PC-3 (cell line): ENCODE measurements at regions not wholly inside any gene's neighbourhood (a gene's known extent, or its start where the extent isn't known, plus 50 kb on each side); places are given as distances from the start of the nearest gene placed in this dataset.

Experiments
- ATAC-seq: fragments of 200-7000 bp; cut with Tn5 transposase; 2 replicates; pipeline ENCODE4 v1.9.1; 2020; ENCODE audit warnings: mild to moderate bottlenecking, moderate library complexity
- BruUV-seq: library from RNA; stranded (reverse); fragments of 400-500 nt; replicated peaks from 2 replicates; lab custom pipeline; 2021; lab: Mats Ljungman, UMichigan
- CTCF ChIA-PET: fragments of 300-600 bp; sonication (Branson Sonifier 250); formaldehyde crosslinking; loops from one replicate; lab custom pipeline; 2022; ENCODE audit warnings: antibody characterized with exemption; lab: Charles Lee
- POLR2A ChIA-PET: fragments of 300-600 bp; sonication (Branson Sonifier 250); formaldehyde crosslinking; loops from one replicate; lab custom pipeline; 2022; ENCODE audit warnings: antibody characterized with exemption; ENCODE audit not compliant: unreplicated experiment; lab: Charles Lee
- DNase-seq: peaks from one replicate; pipeline ENCODE4 v3.0.0-alpha.2; 2015
- H2AFZ ChIP-seq: fragments of 300-600 bp; sonication (generic); 2 replicates; pipeline ENCODE4 v1.6.0; 2016; ENCODE audit warnings: antibody characterized with exemption, low read length
- H3F3A ChIP-seq: fragments of 300-600 bp; sonication (generic); one replicate; pipeline ENCODE4 v1.6.0; 2017; ENCODE audit warnings: antibody characterized with exemption, low read length, control low read depth, mild to moderate bottlenecking; ENCODE audit not compliant: unreplicated experiment
- H3K27ac ChIP-seq: fragments of 300-600 bp; sonication (generic); 2 replicates; pipeline ENCODE4 v1.5.1; 2016; ENCODE audit warnings: mild to moderate bottlenecking, low read length
- H3K27me3 ChIP-seq: fragments of 300-600 bp; sonication (generic); 2 replicates; pipeline ENCODE4 v1.6.1; 2016; ENCODE audit warnings: low read length, mixed read lengths
- H3K36me3 ChIP-seq: fragments of 300-600 bp; sonication (generic); 2 replicates; pipeline ENCODE4 v1.6.1; 2016; ENCODE audit warnings: low read depth, mixed run types, low read length, mixed read lengths
- H3K4me1 ChIP-seq: fragments of 300-600 bp; sonication (generic); 2 replicates; pipeline ENCODE4 v1.5.1; 2016; ENCODE audit warnings: low read length; ENCODE audit not compliant: insufficient read depth
- H3K4me2 ChIP-seq: fragments of 300-600 bp; sonication (generic); 2 replicates; pipeline ENCODE4 v1.6.0; 2016; ENCODE audit warnings: low read length
- H3K4me3 ChIP-seq: fragments of 300-600 bp; sonication (generic); 2 replicates; pipeline ENCODE4 v1.5.1; 2016; ENCODE audit warnings: mild to moderate bottlenecking, low read length, mixed read lengths
- H3K79me2 ChIP-seq: fragments of 300-600 bp; sonication (generic); 2 replicates; pipeline ENCODE4 v1.6.1; 2017; ENCODE audit warnings: low read length, mixed read lengths
- H3K9ac ChIP-seq: fragments of 300-600 bp; sonication (generic); 2 replicates; pipeline ENCODE4 v1.6.0; 2016; ENCODE audit warnings: mild to moderate bottlenecking, low read length
- H3K9me2 ChIP-seq: fragments of 300-600 bp; sonication (generic); replicated peaks from 2 replicates; pipeline ENCODE4 v1.6.1; 2016; ENCODE audit warnings: mixed run types, low read length, mixed read lengths
- H3K9me3 ChIP-seq: fragments of 300-600 bp; sonication (generic); 2 replicates; pipeline ENCODE4 v1.6.1; 2016; ENCODE audit warnings: low read length, mixed read lengths
- H4K20me1 ChIP-seq: fragments of 300-600 bp; sonication (generic); 2 replicates; pipeline ENCODE4 v1.6.1; 2016; ENCODE audit warnings: low read length, mixed read lengths
- EZH2 ChIP-seq: fragments of 300-600 bp; sonication (generic); IDR thresholded peaks from one replicate; pipeline ENCODE4 v1.6.1; 2017; ENCODE audit warnings: antibody characterized with exemption, mild to moderate bottlenecking, low read length; ENCODE audit not compliant: unreplicated experiment
- EZH2phosphoT487 ChIP-seq: fragments of 300-600 bp; sonication (generic); IDR thresholded peaks from 2 replicates; pipeline ENCODE4 v1.6.1; 2018; ENCODE audit warnings: mild to moderate bottlenecking, antibody characterized with exemption, low read length, borderline replicate concordance
- intact Hi-C: fragments of 100-400 bp; cut with micrococcal nuclease; formaldehyde crosslinking; loops from 2 replicates; pipeline ENCODE4 v1.9.0; 2023
- TF ChIP-seq, protein P1 (sequence below): fragments of 300-600 bp; sonication (generic); conservative IDR thresholded peaks from 2 replicates; pipeline ENCODE4 v1.5.1; 2017; ENCODE audit warnings: antibody characterized with exemption, low read depth, mild to moderate bottlenecking, low read length

DNA sequence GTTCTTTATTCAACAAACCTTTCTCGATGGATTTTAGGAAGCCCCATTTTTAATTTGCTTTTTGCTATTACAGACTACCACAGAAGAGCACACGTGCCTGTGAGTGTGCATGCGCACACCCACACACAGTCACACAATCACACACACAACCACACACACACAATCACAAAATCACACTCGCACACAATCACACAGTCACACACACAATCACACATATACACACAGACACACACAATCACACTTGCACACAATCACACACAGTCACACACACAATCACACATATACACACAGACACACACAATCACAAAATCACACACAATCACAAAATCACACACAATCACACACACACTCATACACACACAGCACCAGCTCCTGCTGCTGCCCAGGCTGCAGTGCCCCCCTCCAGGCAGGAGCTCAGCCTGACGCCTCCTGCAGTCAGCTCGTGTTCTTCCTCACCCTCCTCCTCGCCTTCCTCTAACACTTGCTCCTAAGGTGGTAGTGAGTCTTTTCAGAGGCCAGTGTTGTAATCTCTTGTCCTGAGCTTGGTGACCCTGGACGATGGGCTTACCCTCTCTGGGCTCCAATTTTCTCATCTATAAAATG lies 125.0 kb upstream of the SOX1 start:
- TF ChIP-seq, protein P1, sequence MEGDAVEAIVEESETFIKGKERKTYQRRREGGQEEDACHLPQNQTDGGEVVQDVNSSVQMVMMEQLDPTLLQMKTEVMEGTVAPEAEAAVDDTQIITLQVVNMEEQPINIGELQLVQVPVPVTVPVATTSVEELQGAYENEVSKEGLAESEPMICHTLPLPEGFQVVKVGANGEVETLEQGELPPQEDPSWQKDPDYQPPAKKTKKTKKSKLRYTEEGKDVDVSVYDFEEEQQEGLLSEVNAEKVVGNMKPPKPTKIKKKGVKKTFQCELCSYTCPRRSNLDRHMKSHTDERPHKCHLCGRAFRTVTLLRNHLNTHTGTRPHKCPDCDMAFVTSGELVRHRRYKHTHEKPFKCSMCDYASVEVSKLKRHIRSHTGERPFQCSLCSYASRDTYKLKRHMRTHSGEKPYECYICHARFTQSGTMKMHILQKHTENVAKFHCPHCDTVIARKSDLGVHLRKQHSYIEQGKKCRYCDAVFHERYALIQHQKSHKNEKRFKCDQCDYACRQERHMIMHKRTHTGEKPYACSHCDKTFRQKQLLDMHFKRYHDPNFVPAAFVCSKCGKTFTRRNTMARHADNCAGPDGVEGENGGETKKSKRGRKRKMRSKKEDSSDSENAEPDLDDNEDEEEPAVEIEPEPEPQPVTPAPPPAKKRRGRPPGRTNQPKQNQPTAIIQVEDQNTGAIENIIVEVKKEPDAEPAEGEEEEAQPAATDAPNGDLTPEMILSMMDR: no peak
- TF ChIP-seq EZH2 (no peak), EZH2phosphoT487 (no peak)
- ATAC-seq (no peak), DNase-seq (no peak)
- intact Hi-C loops: no loop called here
- H3K4me3 ChIP-seq: no peak overlapping the region
- ChIA-PET POLR2A (no interaction called here), CTCF (no interaction called here)
- no peaks in the 10 kb centered on the region for H3K79me2 ChIP-seq
- H3K27me3 ChIP-seq: peaks cover 30% of the 10 kb centered on the region
- BruUV-seq: no TSS peak
- H3K9ac ChIP-seq: no peak overlapping the region
- H2AFZ ChIP-seq: no peak overlapping the region
- no peaks in the 10 kb centered on the region for H3K9me3 ChIP-seq
- H3K4me2 ChIP-seq: no peak overlapping the region
- no peaks in the 10 kb centered on the region for H3F3A ChIP-seq
- no peaks in the 10 kb centered on the region for H3K4me1 ChIP-seq
- H4K20me1 ChIP-seq: no peaks in the 10 kb centered on the region
- no peak overlapping the region for H3K27ac ChIP-seq
- no peaks in the 10 kb centered on the region for H3K36me3 ChIP-seq
- H3K9me2 ChIP-seq: no peaks in the 10 kb centered on the region

DNA sequence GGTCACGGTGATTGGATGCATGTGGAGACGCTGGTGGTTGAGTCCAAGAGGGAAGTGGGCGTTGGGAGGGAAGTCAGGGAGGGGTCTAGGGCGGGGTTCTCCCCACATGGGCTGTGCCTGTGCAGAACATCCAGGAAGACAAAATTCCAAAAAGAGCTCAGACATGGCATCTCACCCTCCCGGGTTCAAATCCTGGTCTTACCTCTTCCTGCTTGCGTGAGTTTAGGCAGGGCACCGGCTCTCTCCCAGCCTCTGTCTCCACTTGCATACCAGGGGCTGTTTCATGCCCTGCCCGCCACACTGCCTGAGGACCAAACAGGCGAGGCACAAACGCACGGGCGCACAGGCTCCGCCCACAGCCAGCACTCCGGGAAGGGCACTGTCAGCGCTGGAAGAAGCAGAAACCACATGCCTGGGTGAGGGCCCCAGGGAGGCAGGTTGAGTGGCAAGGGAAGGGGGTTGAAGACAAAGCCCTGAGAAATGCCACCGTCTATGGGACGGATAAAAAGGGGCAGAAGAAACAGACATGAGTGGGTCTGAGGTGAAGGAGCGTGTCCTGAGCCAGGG lies 123.6 kb upstream of the SOX1 start:
- no peaks in the 10 kb centered on the region for H3F3A ChIP-seq
- no peak overlapping the region for H3K4me3 ChIP-seq
- H3K79me2 ChIP-seq: no peaks in the 10 kb centered on the region
- no peaks in the 10 kb centered on the region for H3K9me3 ChIP-seq
- ATAC-seq (no peak), DNase-seq (no peak)
- CTCF ChIA-PET: no interaction called here
- no peaks in the 10 kb centered on the region for H4K20me1 ChIP-seq
- no peak overlapping the region for H3K4me2 ChIP-seq
- H3K4me1 ChIP-seq: no peaks in the 10 kb centered on the region
- no peak overlapping the region for H2AFZ ChIP-seq
- no peaks in the 10 kb centered on the region for H3K9me2 ChIP-seq
- TF ChIP-seq, protein P1: no peak
- TF ChIP-seq EZH2 (no peak), EZH2phosphoT487 (no peak)
- POLR2A ChIA-PET: no interaction called here
- no peaks in the 10 kb centered on the region for H3K36me3 ChIP-seq
- intact Hi-C loops: no loop called here
- H3K27me3 ChIP-seq: peaks cover 32% of the 10 kb centered on the region
- H3K27ac ChIP-seq: no peak overlapping the region
- BruUV-seq: no TSS peak
- no peak overlapping the region for H3K9ac ChIP-seq

DNA sequence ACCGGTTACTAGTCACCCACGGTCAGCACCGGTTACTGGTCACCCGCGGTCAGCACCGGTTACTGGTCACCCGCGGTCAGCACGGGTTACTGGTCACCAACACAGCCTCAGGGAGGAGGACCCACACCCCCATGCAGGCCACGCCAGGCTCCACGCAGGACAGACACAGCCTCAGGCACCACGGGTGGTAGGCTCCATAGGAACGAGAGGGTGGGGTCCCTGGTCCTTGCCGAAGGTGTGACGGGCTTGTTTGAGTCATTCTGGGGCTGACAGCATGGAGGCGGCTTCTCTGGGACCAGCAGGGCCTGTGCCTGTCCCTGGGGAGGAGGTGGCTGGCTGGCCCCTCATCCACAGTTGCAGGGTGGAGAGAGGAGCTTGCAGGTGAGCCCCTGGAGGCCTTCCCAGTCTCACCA lies 122.8 kb upstream of the SOX1 start:
- CTCF ChIA-PET: no interaction called here
- intact Hi-C loops: no loop called here
- POLR2A ChIA-PET: no interaction called here
- Histone ChIP-seq H3K9ac (no peak overlapping the region), H3K9me2 (no peaks in the 10 kb centered on the region), H3K4me1 (no peaks in the 10 kb centered on the region), H3K4me3 (no peak overlapping the region), H3K9me3 (no peaks in the 10 kb centered on the region), H3K36me3 (no peaks in the 10 kb centered on the region), H4K20me1 (no peaks in the 10 kb centered on the region), H3F3A (no peaks in the 10 kb centered on the region), H3K27ac (no peak overlapping the region), H2AFZ (no peak overlapping the region), H3K27me3 (peaks cover 29% of the 10 kb centered on the region), H3K79me2 (no peaks in the 10 kb centered on the region), H3K4me2 (no peak overlapping the region)
- BruUV-seq: no TSS peak
- ATAC-seq: no peak
- no peak for DNase-seq
- TF ChIP-seq EZH2phosphoT487: no peak
- TF ChIP-seq, protein P1: no peak
- no peak for TF ChIP-seq EZH2
